Hepatic stellate cell (primary cell): ENCODE measurements at regions not wholly inside any gene's neighbourhood (a gene's known extent, or its start where the extent isn't known, plus 50 kb on each side); places are given as distances from the start of the nearest gene placed in this dataset.
"Not testable (repeated sequence)": the region's sequence is repeated elsewhere in the genome, so short reads cannot be mapped to it uniquely, and the experiment has no call there.

Source experiments
- DNase-seq: peaks from one replicate; pipeline ENCODE4 v3.0.0; 2011; ENCODE audit warnings: low spot score

DNA sequence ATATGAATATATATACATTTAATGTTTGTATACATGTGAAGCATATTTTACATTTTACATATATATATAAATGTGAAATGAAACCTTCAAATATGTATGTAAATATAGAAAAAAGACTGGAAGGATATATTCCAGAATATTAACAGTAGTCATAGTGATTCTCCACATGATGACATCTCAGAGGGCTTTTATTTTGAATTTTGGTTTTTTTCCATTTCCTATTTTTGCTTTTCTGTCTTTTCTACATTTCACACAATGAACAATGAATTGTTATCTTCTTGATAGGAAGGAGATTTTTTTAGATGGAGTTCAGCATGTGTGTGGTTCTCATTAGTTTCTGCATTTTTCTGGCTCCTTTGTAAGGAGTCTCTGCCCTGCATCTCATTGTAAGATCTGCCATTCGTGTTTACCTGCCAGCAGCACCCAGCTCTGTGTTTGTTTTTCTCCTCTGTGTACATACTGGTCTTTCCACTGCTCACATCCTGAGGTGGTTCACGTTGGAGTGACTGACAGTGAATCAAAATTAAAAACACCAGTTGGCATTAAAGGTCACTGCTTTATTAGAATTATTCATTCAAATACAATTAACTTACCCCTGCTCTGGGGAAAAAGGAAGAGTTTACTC lies 425.3 kb upstream of the MDFIC2 start:
- no peak for DNase-seq

DNA sequence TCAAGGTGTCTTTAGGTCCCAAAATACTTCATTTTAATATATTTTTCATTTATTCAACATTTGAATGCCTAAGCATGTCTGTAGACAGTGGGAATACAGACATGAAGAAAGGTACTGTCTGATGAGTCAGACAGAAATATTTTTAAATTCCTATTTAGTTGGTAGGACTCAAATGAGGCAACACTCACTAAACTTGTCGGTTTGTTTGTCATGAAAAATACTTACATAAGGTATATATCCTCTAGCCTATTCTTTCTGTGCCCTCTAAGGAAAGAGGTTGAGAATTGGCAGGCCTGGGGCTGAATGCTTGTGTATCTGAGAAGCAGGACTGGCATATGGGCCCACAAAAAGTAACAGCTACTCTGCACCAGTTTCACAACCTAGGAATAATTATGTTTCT lies 423.6 kb upstream of the MDFIC2 start:
- no peak for DNase-seq

- DNase-seq = no peak
Observed at GRCh38 chr3:70734756-70735155, 422.3 kb upstream of the MDFIC2 start.

DNA sequence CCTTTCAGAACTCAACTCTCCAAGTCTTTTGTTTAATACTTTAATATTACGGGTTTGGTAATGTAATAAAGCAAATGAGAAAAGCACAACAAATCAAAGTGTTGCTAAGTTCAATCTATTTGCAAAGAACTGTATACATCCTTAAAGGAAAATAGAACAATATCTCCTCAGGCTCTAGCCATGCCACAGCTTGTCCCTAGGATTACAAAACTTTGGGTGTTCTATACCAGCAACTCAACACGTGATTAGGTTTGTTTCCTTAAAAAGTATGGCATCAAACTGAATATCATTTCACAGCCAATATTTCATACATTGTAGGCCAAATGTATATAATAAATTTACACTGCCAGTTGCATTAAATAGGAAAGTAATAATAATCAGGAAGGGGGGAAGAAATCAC lies 418.6 kb upstream of the MDFIC2 start:
- DNase-seq = no peak

GRCh38 chr3:70729845-70730244 lies 417.4 kb upstream of the MDFIC2 start:
- no peak for DNase-seq

DNA sequence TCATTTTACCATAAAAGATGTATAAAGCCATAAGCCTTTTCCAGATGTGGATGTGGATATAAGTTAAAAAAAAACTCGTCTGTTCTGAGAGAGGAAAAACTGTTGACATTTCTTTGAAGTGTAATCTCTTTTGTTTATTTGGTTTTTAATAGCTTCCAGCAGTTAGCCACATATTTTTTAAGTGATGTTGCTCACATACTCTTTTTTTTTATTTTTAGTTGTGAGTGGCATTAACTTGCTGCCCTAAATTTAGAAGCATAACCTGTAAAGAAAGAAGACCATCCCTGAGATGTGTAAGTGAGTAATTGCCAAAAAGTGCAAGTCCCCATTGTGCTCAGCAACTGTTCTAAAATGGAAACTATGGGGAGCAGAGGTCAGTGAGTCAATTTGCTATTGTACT lies 415.9 kb upstream of the MDFIC2 start:
- no peak for DNase-seq

- DNase-seq = no peak
Observed at GRCh38 chr3:70726961-70727360, 414.5 kb upstream of the MDFIC2 start.

- DNase-seq = no peak
Observed at GRCh38 chr3:70726096-70726938, 413.9 kb upstream of the MDFIC2 start.

GRCh38 chr3:70722018-70722417 lies 409.6 kb upstream of the MDFIC2 start:
- no peak for DNase-seq

DNA sequence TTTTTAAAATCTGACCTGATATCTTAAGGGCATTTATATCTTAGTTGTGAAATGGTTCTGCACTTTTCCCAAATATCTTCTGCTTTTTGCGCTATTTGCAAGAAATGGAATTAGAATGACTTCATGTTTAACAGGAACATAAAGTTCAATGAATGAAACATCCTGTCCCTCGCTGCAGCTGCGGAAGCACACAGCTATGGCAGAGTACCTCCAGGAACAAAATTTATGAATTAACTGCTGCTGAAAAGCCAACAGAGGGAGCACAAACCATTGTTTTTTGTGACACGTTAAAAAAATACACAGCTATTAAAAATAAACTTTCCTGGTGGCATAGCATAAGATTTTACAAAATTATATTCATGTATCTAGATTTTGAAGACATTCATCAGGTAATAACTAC lies 404.4 kb upstream of the MDFIC2 start:
- no peak for DNase-seq

- DNase-seq = no peak
Observed at GRCh38 chr3:70712449-70713082, 400.1 kb upstream of the MDFIC2 start.

GRCh38 chr3:70703305-70704102 lies 391.1 kb upstream of the MDFIC2 start:
- DNase-seq = no peak

GRCh38 chr3:70702132-70702531 lies 389.7 kb upstream of the MDFIC2 start:
- DNase-seq = no peak

DNA sequence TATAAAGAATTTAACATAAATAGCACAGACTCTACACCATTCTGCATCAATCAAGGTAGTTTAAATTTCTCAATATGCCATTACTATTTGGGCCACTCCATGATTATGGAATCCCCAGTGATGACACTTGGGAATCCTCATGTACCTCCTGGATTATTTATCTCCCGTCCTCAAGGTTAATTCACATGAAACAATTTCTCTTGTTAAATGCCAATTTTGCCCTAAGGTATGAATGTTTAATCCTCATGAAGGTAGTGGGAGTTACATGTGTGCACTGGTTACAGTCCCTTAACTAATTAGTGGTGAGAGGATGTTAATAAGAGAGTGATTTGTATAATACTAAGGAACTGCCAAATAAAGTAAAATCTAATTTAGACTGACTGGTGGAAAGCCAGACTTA lies 372.3 kb upstream of the MDFIC2 start:
- DNase-seq = no peak

GRCh38 chr3:70675810-70676209 lies 363.4 kb upstream of the MDFIC2 start:
- DNase-seq = not testable (repeated sequence)

DNA sequence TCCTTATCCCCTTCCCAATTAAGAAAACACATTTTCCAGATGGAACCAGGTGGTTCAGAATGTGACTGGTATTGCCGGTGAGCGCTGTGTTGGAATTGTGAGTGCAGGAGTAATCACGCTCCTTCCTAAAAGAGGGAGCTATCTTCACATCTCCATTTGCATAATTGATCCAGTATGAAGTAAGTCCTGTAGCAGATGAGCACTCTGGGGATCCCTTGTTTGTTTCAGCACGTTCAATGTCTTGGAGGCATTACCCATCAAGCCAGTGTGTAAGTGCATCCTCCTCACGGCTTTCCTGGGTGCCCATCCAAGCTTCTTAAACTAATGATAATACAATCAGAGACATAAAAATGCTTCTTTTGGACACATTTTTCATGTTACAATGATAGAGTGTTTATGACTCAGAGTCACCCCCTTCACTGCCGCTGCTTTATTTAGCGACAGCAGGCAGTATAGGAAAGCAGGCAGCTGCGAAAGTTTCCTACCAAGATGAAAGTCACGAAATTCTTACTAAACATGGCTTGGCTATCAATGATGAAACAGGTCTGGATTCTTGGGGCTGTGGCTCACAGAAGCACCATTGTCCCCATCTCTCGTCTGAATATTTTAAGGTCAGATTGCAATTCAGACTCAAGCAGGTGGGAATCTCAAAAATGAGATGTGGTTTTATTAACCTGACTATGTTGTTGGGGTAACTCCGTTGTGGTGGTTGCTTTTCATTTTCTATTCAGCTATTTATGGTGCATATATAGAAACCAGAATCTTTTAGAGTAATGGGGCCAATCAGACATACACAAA lies 346.3 kb upstream of the MDFIC2 start:
- no peak for DNase-seq

DNA sequence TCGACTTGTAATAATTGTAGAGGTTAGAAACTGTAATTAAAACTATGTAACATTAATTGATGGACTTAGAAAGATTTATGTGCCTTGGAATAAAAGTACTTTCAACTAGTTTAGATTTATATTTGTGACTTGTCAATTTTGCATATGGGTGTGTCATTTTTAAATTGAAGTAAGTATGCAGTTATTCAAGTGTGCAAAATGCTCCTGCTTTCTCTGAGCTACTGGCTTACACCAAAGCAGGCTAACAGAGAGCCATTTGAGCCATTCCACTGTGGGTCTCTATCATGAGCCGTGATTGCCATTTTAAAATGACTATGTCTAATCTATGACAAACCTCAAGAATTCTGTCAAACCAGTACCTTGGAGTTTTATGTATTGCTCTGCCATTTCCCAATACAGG lies 345.0 kb upstream of the MDFIC2 start:
- no peak for DNase-seq

DNA sequence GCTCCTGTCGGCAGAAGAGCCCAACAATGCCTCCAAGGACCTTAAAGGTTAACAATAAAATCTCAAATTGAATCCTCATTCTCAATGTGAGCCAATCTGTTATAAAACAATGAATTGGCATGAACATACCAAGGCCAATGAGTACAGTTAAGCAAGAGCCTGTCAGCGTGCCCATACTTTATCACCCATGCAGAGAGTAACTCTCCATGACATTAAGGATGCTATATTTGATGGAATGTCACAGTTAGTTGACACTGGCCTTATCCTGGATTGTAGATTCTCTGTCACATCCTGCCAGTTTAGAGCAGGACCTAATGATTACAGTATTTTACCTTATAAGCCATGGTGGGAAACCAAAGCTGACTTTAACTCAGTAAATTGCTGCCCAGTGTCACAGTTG lies 335.4 kb upstream of the MDFIC2 start:
- DNase-seq = no peak

DNA sequence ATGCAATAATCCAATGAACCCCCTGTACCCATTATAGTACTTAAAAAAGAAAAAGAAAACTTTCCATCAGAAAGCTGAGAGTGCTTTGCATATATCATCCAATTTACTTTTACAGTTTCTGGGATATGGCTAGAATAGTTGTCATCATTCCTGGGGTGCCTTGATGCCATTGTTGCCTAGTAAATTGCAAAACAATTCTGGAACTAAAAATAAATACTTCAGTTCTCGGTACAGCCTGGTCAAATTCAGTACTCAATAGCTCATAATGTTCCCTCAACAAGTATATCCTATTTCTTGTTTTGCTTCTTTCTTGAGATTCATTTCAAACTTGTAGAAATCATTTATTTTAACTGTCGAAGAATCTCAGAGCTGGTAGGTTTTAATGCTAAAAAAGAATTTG lies 334.7 kb upstream of the MDFIC2 start:
- DNase-seq = no peak

- DNase-seq = no peak
Observed at GRCh38 chr3:70646635-70647034, 334.2 kb upstream of the MDFIC2 start.

DNA sequence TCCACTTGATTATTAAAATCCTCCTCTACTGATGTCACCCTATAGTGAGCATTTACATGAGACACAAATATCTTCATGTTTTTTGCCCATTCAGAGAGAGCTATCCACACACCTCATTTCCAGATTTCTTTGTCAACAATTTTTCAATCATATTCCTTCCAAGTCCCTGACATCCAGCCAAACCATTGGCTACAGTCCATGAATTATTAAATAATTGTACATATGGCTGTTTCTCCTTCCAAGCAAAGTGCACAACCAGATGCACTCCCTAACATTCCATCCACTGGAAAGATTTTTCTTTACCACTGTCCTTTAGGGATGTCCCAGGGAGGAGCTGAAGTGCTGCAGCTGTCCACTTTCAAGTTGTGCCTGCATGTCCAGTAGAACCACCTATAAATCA lies 328.0 kb upstream of the MDFIC2 start:
- no peak for DNase-seq

DNA sequence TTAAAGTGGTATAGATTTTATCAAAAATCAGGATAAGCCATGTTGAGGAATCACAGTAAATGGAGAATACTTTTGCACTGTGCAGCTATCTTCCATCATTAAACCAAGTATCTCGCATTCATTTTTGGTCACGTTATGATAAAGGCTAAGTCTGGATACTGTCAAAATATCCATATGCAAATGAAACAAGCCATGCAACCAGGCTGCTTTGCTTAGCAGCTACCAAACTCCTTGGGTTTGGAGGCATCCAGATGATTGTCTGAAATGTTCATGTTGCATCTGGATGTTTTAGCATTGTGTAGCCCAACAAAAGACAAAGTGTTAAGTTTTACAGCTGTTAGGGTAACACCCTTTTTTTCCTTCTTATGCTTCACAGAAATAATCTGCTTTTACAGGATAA lies 322.9 kb upstream of the MDFIC2 start:
- no peak for DNase-seq
